ENCODE measurements at regions not wholly inside any gene's neighbourhood (a gene's known extent, or its start where the extent isn't known, plus 50 kb on each side); places are given as distances from the start of the nearest gene placed in this dataset.

DNA sequence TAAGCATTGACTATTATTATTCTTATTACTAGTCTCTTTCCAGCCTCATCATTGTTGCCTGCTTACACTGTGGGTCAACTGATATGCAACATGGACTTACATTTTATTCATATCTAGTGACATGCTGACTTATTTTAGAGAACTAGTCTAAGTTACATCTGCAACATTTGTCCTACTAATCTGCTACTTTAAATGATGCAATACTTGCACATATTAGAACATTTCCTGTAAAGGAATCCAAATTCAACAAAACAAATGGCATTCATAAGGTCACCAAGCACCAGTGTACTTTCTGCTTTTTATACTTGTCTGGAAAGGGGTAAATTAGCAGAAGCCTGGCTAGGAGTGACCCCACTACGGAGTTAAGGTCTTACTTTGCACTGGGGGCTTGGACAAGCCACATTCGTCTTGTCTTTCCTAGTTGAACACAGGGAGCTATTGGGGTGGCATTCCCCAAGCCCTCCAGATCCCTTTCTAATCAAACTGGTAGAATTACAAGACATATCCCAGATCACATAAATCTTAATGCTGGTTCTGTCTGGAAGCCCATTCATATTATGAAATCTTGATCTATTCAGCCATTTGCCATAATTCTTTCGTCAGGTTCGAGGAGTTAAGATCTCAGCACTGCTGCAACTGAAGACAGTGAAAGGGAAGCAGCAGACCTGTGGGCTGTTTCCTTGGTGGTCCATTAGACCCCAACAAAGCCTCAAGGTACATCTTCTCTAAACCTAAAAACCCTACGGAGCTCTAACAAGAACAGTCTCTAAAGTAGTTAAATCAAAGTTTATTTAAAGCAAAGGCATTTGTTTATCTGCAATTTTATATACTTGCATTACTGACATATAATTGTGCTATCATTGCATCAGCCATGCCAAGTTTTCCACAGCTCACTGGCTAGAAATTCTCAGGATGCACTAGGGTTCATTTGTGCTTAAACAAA is 49.9 kb upstream of the RTN4 start (continued):
- no peak for TF ChIP-seq ZNF585B (tag by site-specific recombination; IDR thresholded peaks at IDR 0.05)
- TF ChIP-seq SP2 (tag by site-specific recombination; IDR thresholded peaks at IDR 0.05): no peak
- TF ChIP-seq, protein P1, sequence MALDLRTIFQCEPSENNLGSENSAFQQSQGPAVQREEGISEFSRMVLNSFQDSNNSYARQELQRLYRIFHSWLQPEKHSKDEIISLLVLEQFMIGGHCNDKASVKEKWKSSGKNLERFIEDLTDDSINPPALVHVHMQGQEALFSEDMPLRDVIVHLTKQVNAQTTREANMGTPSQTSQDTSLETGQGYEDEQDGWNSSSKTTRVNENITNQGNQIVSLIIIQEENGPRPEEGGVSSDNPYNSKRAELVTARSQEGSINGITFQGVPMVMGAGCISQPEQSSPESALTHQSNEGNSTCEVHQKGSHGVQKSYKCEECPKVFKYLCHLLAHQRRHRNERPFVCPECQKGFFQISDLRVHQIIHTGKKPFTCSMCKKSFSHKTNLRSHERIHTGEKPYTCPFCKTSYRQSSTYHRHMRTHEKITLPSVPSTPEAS (tag by site-specific recombination; IDR thresholded peaks at IDR 0.05): 0 out of 2 replicates have a peak, but pooled peaks have one; percentile 13
- no peak for TF ChIP-seq BCL11A (tag by site-specific recombination; IDR thresholded peaks at IDR 0.05; ENCODE audit: low read depth)
- TF ChIP-seq HOXD13 (CRISPR knock-in tag; IDR thresholded peaks at IDR 0.05; ENCODE audit: borderline replicate concordance): no peak
- no peak for TF ChIP-seq TCF7L2 (IDR thresholded peaks at IDR 0.05; ENCODE audit: borderline replicate concordance, low read depth, low read length)
- TF ChIP-seq, protein P2, sequence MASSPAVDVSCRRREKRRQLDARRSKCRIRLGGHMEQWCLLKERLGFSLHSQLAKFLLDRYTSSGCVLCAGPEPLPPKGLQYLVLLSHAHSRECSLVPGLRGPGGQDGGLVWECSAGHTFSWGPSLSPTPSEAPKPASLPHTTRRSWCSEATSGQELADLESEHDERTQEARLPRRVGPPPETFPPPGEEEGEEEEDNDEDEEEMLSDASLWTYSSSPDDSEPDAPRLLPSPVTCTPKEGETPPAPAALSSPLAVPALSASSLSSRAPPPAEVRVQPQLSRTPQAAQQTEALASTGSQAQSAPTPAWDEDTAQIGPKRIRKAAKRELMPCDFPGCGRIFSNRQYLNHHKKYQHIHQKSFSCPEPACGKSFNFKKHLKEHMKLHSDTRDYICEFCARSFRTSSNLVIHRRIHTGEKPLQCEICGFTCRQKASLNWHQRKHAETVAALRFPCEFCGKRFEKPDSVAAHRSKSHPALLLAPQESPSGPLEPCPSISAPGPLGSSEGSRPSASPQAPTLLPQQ (tag by site-specific recombination; IDR thresholded peaks at IDR 0.05): no peak; the same call in 1 of the 2 replicates
- no peak for TF ChIP-seq ZNF76 (tag by site-specific recombination; IDR thresholded peaks at IDR 0.05; ENCODE audit: borderline replicate concordance, low read depth)
- TF ChIP-seq, protein P3, sequence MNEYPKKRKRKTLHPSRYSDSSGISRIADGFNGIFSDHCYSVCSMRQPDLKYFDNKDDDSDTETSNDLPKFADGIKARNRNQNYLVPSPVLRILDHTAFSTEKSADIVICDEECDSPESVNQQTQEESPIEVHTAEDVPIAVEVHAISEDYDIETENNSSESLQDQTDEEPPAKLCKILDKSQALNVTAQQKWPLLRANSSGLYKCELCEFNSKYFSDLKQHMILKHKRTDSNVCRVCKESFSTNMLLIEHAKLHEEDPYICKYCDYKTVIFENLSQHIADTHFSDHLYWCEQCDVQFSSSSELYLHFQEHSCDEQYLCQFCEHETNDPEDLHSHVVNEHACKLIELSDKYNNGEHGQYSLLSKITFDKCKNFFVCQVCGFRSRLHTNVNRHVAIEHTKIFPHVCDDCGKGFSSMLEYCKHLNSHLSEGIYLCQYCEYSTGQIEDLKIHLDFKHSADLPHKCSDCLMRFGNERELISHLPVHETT (tag by site-specific recombination; IDR thresholded peaks at IDR 0.05): no peak
- TF ChIP-seq SP7 (tag by site-specific recombination; IDR thresholded peaks at IDR 0.05): no peak
- TF ChIP-seq ZFP41 (tag by site-specific recombination; IDR thresholded peaks at IDR 0.05; ENCODE audit: borderline replicate concordance): no peak
- peak; percentile 59 for TF ChIP-seq ZBTB17 (tag by site-specific recombination; IDR thresholded peaks at IDR 0.05)
- TF ChIP-seq, protein P4, sequence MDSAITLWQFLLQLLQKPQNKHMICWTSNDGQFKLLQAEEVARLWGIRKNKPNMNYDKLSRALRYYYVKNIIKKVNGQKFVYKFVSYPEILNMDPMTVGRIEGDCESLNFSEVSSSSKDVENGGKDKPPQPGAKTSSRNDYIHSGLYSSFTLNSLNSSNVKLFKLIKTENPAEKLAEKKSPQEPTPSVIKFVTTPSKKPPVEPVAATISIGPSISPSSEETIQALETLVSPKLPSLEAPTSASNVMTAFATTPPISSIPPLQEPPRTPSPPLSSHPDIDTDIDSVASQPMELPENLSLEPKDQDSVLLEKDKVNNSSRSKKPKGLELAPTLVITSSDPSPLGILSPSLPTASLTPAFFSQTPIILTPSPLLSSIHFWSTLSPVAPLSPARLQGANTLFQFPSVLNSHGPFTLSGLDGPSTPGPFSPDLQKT (IDR thresholded peaks at IDR 0.05; ENCODE audit: borderline replicate concordance, low read depth, low read length): no peak
- TF ChIP-seq ZNF555 (tag by site-specific recombination; conservative IDR thresholded peaks at IDR 0.05): no peak
- TF ChIP-seq ZNF571 (tag by site-specific recombination; IDR thresholded peaks at IDR 0.05): no peak

Measured in HEK293 (cell line).